ENCODE measurements at regions not wholly inside any gene's neighbourhood (a gene's known extent, or its start where the extent isn't known, plus 50 kb on each side); places are given as distances from the start of the nearest gene placed in this dataset.
"Not testable (repeated sequence)": the region's sequence is repeated elsewhere in the genome, so short reads cannot be mapped to it uniquely, and the experiment has no call there.

GRCh38 chr20:53660078-53660909, 66.7 kb upstream of the ZNF217 start:
- peak in 5 of 14 donors; percentile 6 to 26 (median 19) for DNase-seq

- DNase-seq: no peak
Measured at GRCh38 chr20:53658973-53659372, 65.3 kb upstream of the ZNF217 start.

- no peak for DNase-seq
Measured at GRCh38 chr20:53658322-53658721, 64.7 kb upstream of the ZNF217 start.

GRCh38 chr20:53657732-53658131, 64.1 kb upstream of the ZNF217 start:
- no peak for DNase-seq

GRCh38 chr20:53657279-53657678, 63.6 kb upstream of the ZNF217 start:
- DNase-seq: no peak

- no peak for DNase-seq
Measured at GRCh38 chr20:53656293-53657202, 62.9 kb upstream of the ZNF217 start.

GRCh38 chr20:53655625-53656292, 62.1 kb upstream of the ZNF217 start:
- no peak for DNase-seq

GRCh38 chr20:53654932-53655624, 61.4 kb upstream of the ZNF217 start:
- peak in 1 of 14 donors; percentile 13 for DNase-seq

- DNase-seq: not testable (repeated sequence)
Measured at GRCh38 chr20:53654521-53654920, 60.9 kb upstream of the ZNF217 start.

- peak in 1 of 14 donors; percentile 5 for DNase-seq
Measured at GRCh38 chr20:53652859-53653517, 59.3 kb upstream of the ZNF217 start.

GRCh38 chr20:53652090-53652858, 58.6 kb upstream of the ZNF217 start:
- no peak for DNase-seq

- not testable (repeated sequence) for DNase-seq
Measured at GRCh38 chr20:53649493-53649892, 55.9 kb upstream of the ZNF217 start.

GRCh38 chr20:53647286-53647821, 53.7 kb upstream of the ZNF217 start:
- no peak for DNase-seq

GRCh38 chr20:53646550-53646949, 52.9 kb upstream of the ZNF217 start:
- DNase-seq: no peak

GRCh38 chr20:53645582-53645897, 51.9 kb upstream of the ZNF217 start:
- no peak for DNase-seq

GRCh38 chr20:53644108-53644507, 50.5 kb upstream of the ZNF217 start:
- DNase-seq: not testable (repeated sequence)
